Caco-2 (cell line): ENCODE measurements at regions not wholly inside any gene's neighbourhood (a gene's known extent, or its start where the extent isn't known, plus 50 kb on each side); places are given as distances from the start of the nearest gene placed in this dataset.

Experiments
- BruUV-seq: library from RNA; stranded (reverse); fragments of 400-500 nt; replicated peaks from 2 replicates; lab custom pipeline; 2021; lab: Mats Ljungman, UMichigan
- CTCF ChIA-PET: fragments of 300-600 bp; sonication (Branson Sonifier 250); formaldehyde crosslinking; loops from one replicate; lab custom pipeline; 2022; ENCODE audit warnings: antibody characterized with exemption; lab: Charles Lee
- POLR2A ChIA-PET: fragments of 300-600 bp; sonication (Branson Sonifier 250); formaldehyde crosslinking; loops from one replicate; lab custom pipeline; 2022; ENCODE audit warnings: antibody characterized with exemption; lab: Charles Lee
- DNase-seq, 2 experiments: peaks; one replicate each; pipeline versions ENCODE4 v3.0.0 to v3.0.0-alpha.2; 2020 to 2022
- H3K27me3 ChIP-seq: replicated peaks from 2 replicates; pipeline ENCODE4 v1.6.0; 2011; ENCODE audit warnings: low read length; ENCODE audit not compliant: control insufficient read depth, insufficient read depth
- H3K36me3 ChIP-seq: 2 replicates; pipeline ENCODE4 v1.5.1; 2011; ENCODE audit warnings: low read length; ENCODE audit not compliant: control insufficient read depth, insufficient read depth
- H3K4me1 ChIP-seq: fragments of 250-450 bp; sonication (Bioruptor Pico); 2 replicates; pipeline ENCODE4 v1.5.1; 2020; ENCODE audit warnings: mild to moderate bottlenecking
- H3K4me3 ChIP-seq: 2 replicates; pipeline ENCODE4 v1.5.1; 2011; ENCODE audit warnings: low read depth, mild to moderate bottlenecking, control low read depth, low read length
- H3K9me3 ChIP-seq: fragments of 250-450 bp; sonication (Bioruptor Pico); 2 replicates; pipeline ENCODE4 v1.5.1; 2020; ENCODE audit warnings: mild to moderate bottlenecking, moderate library complexity
- H3K27ac Mint-ChIP-seq: one replicate; pipeline ENCODE4 v1.8.0; 2022; ENCODE audit warnings: mixed read lengths; ENCODE audit not compliant: unreplicated experiment
- H3K27me3 Mint-ChIP-seq: one replicate; pipeline ENCODE4 v1.8.0; 2022; ENCODE audit warnings: mixed read lengths; ENCODE audit not compliant: insufficient read depth, unreplicated experiment
- H3K36me3 Mint-ChIP-seq: one replicate; pipeline ENCODE4 v1.8.0; 2022; ENCODE audit warnings: mild to moderate bottlenecking, mixed read lengths; ENCODE audit not compliant: insufficient read depth, unreplicated experiment
- H3K4me1 Mint-ChIP-seq: one replicate; pipeline ENCODE4 v1.8.0; 2022; ENCODE audit warnings: low read depth, mixed read lengths; ENCODE audit not compliant: unreplicated experiment
- H3K4me3 Mint-ChIP-seq: one replicate; pipeline ENCODE4 v1.8.0; 2022; ENCODE audit warnings: mild to moderate bottlenecking, moderate library complexity, mixed read lengths; ENCODE audit not compliant: unreplicated experiment
- H3K9me3 Mint-ChIP-seq: one replicate; pipeline ENCODE4 v1.8.0; 2022; ENCODE audit warnings: mixed read lengths; ENCODE audit not compliant: unreplicated experiment
- CTCF ChIP-seq, 2 experiments: fragments of 200-600 bp in 1 of 2; IDR thresholded peaks; 1 replicate in 1 of 2; 2 replicates in 1 of 2; pipeline versions ENCODE4 v1.5.1 to v1.8.0; 2011 to 2022; ENCODE audit warnings: antibody characterized with exemption in 1 of 2, control low read depth in 1 of 2, inconsistent platforms in 1 of 2, low read depth in 1 of 2, low read length in 1 of 2, mild to moderate bottlenecking in 1 of 2, moderate library complexity in 1 of 2; ENCODE audit not compliant: insufficient read depth in 1 of 2, severe bottlenecking in 1 of 2, unreplicated experiment in 1 of 2
- intact Hi-C: fragments of 100-400 bp; cut with micrococcal nuclease; formaldehyde crosslinking; loops from one replicate; pipeline ENCODE4 v1.10.0; 2022; ENCODE audit not compliant: unreplicated experiment

- H3K27me3 ChIP-seq, result no peaks in the 10 kb centered on the region; the same call in none of the 2 replicates
- ChIA-PET POLR2A (no interaction called here), CTCF (no interaction called here)
- intact Hi-C loops, result no loop called here
- no peak for TF ChIP-seq CTCF (IDR thresholded peaks at IDR 0.05; ENCODE audit: insufficient read depth in 1 of 2, low read depth in 1 of 2, low read length in 1 of 2, severe bottlenecking in 1 of 2, unreplicated experiment in 1 of 2)
- H3K9me3 ChIP-seq, result no peaks in the 10 kb centered on the region
- H3K4me3 ChIP-seq, result no peak overlapping the region
- H3K27ac Mint-ChIP-seq, result no peak overlapping the region
- H3K4me1 Mint-ChIP-seq, result no peaks in the 10 kb centered on the region
- no TSS peak for BruUV-seq
- H3K4me3 Mint-ChIP-seq, result no peak overlapping the region
- H3K9me3 Mint-ChIP-seq, result no peaks in the 10 kb centered on the region
- H3K4me1 ChIP-seq, result no peaks in the 10 kb centered on the region
- DNase-seq, result no peak
- H3K36me3 Mint-ChIP-seq, result no peaks in the 10 kb centered on the region
- peaks cover 20% of the 10 kb centered on the region for H3K27me3 Mint-ChIP-seq
- no peaks in the 10 kb centered on the region for H3K36me3 ChIP-seq
Measured at GRCh38 chr1:219794085-219794743, 134.1 kb downstream of the SLC30A10 start.

DNA sequence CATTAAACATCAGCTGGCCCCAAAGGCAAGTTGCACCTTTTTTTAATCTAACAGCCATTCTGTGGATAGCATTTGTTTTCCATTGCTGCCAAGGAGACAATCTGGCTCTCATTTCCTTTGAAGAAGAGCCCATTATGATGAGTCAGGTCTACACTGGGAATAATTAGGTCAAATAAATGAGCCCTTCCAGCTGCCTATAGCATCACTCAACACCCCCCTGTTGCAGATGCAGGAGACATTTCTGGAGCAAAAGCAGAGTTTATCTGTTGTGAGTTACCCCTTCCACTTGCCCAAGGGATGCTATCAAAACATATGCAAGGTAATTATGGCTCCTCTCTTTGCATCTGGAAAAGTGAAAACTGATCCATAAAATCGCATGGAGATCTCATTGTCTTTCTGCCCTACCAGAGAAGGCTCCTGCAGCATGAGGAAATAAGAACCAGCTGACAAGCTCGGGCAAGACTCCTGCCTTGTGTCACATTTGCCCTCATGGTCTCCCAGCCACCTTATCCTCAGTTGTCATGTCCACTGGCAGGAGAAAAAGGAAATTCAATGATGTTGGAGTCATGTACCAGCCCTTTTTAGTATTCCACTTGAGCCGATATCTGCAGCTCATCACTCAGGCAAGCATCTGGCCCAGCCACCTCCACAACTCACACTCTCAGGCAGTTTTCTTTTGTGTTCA, 135.9 kb downstream of the SLC30A10 start:
- H3K27me3 ChIP-seq, result no peaks in the 10 kb centered on the region; the same call in none of the 2 replicates
- Mint-ChIP-seq H3K36me3 (no peaks in the 10 kb centered on the region), H3K4me1 (no peaks in the 10 kb centered on the region), H3K9me3 (no peaks in the 10 kb centered on the region), H3K27ac (no peak overlapping the region), H3K4me3 (no peak overlapping the region), H3K27me3 (peaks cover 18% of the 10 kb centered on the region)
- DNase-seq, result no peak
- no peak for TF ChIP-seq CTCF (IDR thresholded peaks at IDR 0.05; ENCODE audit: insufficient read depth in 1 of 2, low read depth in 1 of 2, low read length in 1 of 2, severe bottlenecking in 1 of 2, unreplicated experiment in 1 of 2)
- ChIA-PET POLR2A (no interaction called here), CTCF (no interaction called here)
- intact Hi-C loops, result no loop called here
- H3K9me3 ChIP-seq, result no peaks in the 10 kb centered on the region
- no peaks in the 10 kb centered on the region for H3K4me1 ChIP-seq
- H3K36me3 ChIP-seq, result no peaks in the 10 kb centered on the region
- no TSS peak for BruUV-seq
- H3K4me3 ChIP-seq, result no peak overlapping the region

- POLR2A ChIA-PET, result no interaction called here
- no peaks in the 10 kb centered on the region for H3K9me3 ChIP-seq
- H3K9me3 Mint-ChIP-seq, result no peaks in the 10 kb centered on the region
- no peak for DNase-seq
- no peaks in the 10 kb centered on the region for H3K36me3 Mint-ChIP-seq
- no peaks in the 10 kb centered on the region for H3K36me3 ChIP-seq
- H3K27me3 ChIP-seq, result no peaks in the 10 kb centered on the region; the same call in none of the 2 replicates
- no peak for TF ChIP-seq CTCF (IDR thresholded peaks at IDR 0.05; ENCODE audit: insufficient read depth in 1 of 2, low read depth in 1 of 2, low read length in 1 of 2, severe bottlenecking in 1 of 2, unreplicated experiment in 1 of 2)
- CTCF ChIA-PET, result no interaction called here
- H3K4me3 Mint-ChIP-seq, result no peak overlapping the region
- H3K4me1 Mint-ChIP-seq, result no peaks in the 10 kb centered on the region
- no peaks in the 10 kb centered on the region for H3K4me1 ChIP-seq
- H3K27me3 Mint-ChIP-seq, result peaks cover 18% of the 10 kb centered on the region
- intact Hi-C loops, result no loop called here
- H3K4me3 ChIP-seq, result no peak overlapping the region
- BruUV-seq, result no TSS peak
- no peak overlapping the region for H3K27ac Mint-ChIP-seq
Measured at GRCh38 chr1:219791766-219792165, 136.6 kb downstream of the SLC30A10 start.
